A549 (cell line): ENCODE measurements at regions not wholly inside any gene's neighbourhood (a gene's known extent, or its start where the extent isn't known, plus 50 kb on each side); places are given as distances from the start of the nearest gene placed in this dataset.

Experiments used
- CEBPB ChIP-seq, 2 experiments: fragments of >200 bp in 1 of 2; sonication (Bioruptor Twin) in 1 of 2; formaldehyde crosslinking in 1 of 2; IDR thresholded peaks; 2 replicates each; pipeline ENCODE4 v1.6.1; 2012 to 2016
- GATA3 ChIP-seq: IDR thresholded peaks from 2 replicates; pipeline ENCODE4 v1.6.1; 2012; ENCODE audit warnings: borderline replicate concordance
- POLR2A ChIP-seq: IDR thresholded peaks from 2 replicates; pipeline ENCODE4 v1.6.1; 2012; ENCODE audit warnings: mild to moderate bottlenecking, low read length
- TP53 ChIP-seq: fragments of 250-450 bp; sonication (Bioruptor Pico); IDR thresholded peaks from 2 replicates; pipeline ENCODE4 v1.5.0; 2021; ENCODE audit warnings: mild to moderate bottlenecking, moderate library complexity
- TF ChIP-seq, protein P1 (sequence below): fragments of >200 bp; sonication (Bioruptor Twin); formaldehyde crosslinking; IDR thresholded peaks from 3 replicates; pipeline ENCODE4 v1.5.1; 2016
- TF ChIP-seq, protein P2 (sequence below): fragments of 450-650 bp; IDR thresholded peaks from 2 replicates; pipeline ENCODE4 v1.6.1; 2014; ENCODE audit warnings: antibody characterized with exemption
- TF ChIP-seq, protein P3 (sequence below): fragments of 200-600 bp; sonication (generic); IDR thresholded peaks from 2 replicates; pipeline ENCODE4 v1.6.1; 2016; ENCODE audit warnings: antibody characterized with exemption, mild to moderate bottlenecking, moderate library complexity

DNA sequence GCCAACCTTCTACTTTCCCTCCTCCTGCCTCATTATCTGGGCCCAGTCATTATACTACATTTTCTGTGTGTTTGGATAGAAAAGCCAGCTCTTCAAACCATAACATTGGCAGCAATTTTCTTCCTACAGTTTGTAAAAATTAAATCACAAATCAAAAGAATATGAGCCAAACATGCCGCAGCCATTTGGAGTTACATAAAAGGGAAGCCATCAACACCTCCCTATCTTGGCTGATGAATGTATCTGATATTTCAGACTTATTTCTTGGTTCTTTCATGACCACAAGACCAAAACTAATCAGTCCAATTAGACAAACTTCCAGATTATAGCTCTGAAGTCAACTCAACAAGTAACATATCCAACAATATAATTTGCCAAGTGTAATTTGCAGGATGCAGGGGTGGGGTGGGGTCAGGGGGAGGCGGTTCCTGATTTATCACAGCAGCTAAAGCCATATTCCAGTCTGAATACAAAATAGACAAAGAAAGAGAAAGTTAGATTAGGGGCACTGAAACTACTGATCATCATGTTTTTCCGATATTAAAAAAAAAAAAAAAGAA, 89.4 kb upstream of the CNTLN start:
- TF ChIP-seq, protein P1, sequence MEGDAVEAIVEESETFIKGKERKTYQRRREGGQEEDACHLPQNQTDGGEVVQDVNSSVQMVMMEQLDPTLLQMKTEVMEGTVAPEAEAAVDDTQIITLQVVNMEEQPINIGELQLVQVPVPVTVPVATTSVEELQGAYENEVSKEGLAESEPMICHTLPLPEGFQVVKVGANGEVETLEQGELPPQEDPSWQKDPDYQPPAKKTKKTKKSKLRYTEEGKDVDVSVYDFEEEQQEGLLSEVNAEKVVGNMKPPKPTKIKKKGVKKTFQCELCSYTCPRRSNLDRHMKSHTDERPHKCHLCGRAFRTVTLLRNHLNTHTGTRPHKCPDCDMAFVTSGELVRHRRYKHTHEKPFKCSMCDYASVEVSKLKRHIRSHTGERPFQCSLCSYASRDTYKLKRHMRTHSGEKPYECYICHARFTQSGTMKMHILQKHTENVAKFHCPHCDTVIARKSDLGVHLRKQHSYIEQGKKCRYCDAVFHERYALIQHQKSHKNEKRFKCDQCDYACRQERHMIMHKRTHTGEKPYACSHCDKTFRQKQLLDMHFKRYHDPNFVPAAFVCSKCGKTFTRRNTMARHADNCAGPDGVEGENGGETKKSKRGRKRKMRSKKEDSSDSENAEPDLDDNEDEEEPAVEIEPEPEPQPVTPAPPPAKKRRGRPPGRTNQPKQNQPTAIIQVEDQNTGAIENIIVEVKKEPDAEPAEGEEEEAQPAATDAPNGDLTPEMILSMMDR, result no peak
- TF ChIP-seq TP53 (CRISPR knock-in tag), result no peak
- no peak for TF ChIP-seq CEBPB (IDR thresholded peaks at IDR 0.05)
- TF ChIP-seq, protein P2, sequence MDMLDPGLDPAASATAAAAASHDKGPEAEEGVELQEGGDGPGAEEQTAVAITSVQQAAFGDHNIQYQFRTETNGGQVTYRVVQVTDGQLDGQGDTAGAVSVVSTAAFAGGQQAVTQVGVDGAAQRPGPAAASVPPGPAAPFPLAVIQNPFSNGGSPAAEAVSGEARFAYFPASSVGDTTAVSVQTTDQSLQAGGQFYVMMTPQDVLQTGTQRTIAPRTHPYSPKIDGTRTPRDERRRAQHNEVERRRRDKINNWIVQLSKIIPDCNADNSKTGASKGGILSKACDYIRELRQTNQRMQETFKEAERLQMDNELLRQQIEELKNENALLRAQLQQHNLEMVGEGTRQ, result no peak
- no peak for TF ChIP-seq POLR2A
- TF ChIP-seq, protein P3, sequence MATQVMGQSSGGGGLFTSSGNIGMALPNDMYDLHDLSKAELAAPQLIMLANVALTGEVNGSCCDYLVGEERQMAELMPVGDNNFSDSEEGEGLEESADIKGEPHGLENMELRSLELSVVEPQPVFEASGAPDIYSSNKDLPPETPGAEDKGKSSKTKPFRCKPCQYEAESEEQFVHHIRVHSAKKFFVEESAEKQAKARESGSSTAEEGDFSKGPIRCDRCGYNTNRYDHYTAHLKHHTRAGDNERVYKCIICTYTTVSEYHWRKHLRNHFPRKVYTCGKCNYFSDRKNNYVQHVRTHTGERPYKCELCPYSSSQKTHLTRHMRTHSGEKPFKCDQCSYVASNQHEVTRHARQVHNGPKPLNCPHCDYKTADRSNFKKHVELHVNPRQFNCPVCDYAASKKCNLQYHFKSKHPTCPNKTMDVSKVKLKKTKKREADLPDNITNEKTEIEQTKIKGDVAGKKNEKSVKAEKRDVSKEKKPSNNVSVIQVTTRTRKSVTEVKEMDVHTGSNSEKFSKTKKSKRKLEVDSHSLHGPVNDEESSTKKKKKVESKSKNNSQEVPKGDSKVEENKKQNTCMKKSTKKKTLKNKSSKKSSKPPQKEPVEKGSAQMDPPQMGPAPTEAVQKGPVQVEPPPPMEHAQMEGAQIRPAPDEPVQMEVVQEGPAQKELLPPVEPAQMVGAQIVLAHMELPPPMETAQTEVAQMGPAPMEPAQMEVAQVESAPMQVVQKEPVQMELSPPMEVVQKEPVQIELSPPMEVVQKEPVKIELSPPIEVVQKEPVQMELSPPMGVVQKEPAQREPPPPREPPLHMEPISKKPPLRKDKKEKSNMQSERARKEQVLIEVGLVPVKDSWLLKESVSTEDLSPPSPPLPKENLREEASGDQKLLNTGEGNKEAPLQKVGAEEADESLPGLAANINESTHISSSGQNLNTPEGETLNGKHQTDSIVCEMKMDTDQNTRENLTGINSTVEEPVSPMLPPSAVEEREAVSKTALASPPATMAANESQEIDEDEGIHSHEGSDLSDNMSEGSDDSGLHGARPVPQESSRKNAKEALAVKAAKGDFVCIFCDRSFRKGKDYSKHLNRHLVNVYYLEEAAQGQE, result no peak
- no peak for TF ChIP-seq GATA3
